22Rv1 (cell line): ENCODE measurements at regions not wholly inside any gene's neighbourhood (a gene's known extent, or its start where the extent isn't known, plus 50 kb on each side); places are given as distances from the start of the nearest gene placed in this dataset.

Experiments used
- CTCF ChIP-seq: fragments of 450-650 bp; IDR thresholded peaks from 2 replicates; pipeline ENCODE4 v1.5.1; 2017; ENCODE audit warnings: mild to moderate bottlenecking
- ZFX ChIP-seq: fragments of 450-650 bp; IDR thresholded peaks from 2 replicates; pipeline ENCODE4 v1.6.1; 2017; ENCODE audit warnings: antibody characterized with exemption, borderline replicate concordance

- TF ChIP-seq CTCF (no peak), ZFX (no peak)
Measured at GRCh38 chr13:33355201-33355895, 69.8 kb upstream of the STARD13 start.
